ENCODE measurements at regions not wholly inside any gene's neighbourhood (a gene's known extent, or its start where the extent isn't known, plus 50 kb on each side); places are given as distances from the start of the nearest gene placed in this dataset.

DNA sequence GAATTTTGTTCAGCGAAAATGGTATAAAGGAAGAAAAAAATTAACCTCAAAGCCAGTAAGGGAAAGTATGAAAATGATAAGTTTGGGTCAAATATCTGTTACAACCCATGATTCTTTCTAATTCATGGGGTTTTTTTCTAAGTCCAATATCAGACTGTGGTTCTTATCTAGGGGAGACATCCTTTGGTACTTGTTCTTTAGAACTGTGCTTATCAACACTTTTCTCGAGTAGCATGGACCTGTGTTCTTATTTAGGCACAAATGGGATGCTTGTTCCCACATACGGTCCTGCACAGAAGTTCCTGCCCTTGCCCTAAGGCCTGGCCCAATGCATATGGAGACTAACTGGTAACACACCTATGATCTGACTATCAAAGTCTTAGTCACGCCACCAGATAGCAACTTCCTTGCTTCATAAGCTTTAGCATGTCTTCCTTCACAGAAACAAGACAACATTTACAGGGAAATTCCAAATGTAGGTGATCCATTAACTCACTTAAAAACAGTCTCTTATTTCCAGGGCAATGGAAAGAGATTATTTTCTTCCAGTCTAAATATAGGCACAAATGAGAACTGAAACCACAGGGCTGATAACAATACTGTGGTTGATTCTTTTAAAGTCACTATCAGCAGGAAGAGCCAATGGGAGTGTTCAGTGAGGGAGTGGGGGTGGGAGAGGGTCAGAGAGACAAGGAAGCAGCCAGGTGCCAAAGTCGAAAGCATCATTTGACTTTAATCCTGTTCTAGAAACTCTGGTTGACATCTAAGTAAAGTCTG is 268.8 kb upstream of the ANKRD55 start:
- TF ChIP-seq, protein P1, sequence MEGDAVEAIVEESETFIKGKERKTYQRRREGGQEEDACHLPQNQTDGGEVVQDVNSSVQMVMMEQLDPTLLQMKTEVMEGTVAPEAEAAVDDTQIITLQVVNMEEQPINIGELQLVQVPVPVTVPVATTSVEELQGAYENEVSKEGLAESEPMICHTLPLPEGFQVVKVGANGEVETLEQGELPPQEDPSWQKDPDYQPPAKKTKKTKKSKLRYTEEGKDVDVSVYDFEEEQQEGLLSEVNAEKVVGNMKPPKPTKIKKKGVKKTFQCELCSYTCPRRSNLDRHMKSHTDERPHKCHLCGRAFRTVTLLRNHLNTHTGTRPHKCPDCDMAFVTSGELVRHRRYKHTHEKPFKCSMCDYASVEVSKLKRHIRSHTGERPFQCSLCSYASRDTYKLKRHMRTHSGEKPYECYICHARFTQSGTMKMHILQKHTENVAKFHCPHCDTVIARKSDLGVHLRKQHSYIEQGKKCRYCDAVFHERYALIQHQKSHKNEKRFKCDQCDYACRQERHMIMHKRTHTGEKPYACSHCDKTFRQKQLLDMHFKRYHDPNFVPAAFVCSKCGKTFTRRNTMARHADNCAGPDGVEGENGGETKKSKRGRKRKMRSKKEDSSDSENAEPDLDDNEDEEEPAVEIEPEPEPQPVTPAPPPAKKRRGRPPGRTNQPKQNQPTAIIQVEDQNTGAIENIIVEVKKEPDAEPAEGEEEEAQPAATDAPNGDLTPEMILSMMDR (IDR thresholded peaks at IDR 0.05), result no peak
- no peak for TF ChIP-seq ZFX (IDR thresholded peaks at IDR 0.05; ENCODE audit: borderline replicate concordance)
